ENCODE measurements at regions not wholly inside any gene's neighbourhood (a gene's known extent, or its start where the extent isn't known, plus 50 kb on each side); places are given as distances from the start of the nearest gene placed in this dataset.
"Not testable (repeated sequence)": the region's sequence is repeated elsewhere in the genome, so short reads cannot be mapped to it uniquely, and the experiment has no call there.

DNA sequence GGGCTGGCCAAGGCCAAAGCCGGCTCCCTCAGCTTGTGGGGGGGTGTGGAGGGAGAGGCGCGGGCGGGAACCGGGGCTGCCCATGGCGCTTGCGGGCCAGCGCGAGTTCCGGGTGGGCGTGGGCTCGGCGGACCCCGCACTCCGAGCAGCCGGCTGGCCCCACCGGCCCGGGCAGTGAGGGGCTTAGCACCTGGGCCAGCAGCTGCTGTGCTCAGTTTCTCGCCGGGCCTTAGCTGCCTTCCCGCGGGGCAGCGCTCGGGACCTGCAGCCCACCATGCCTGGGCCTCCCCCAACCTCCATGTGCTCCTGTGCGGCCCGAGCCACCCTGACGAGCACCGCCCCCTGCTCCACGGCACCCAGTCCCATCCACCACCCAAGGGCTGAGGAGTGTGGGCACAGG lies 150.7 kb upstream of the LRIG1 start:
- H3K14ac ChIP-seq (ENCODE audit: insufficient read length); POLR2A ChIA-PET (ENCODE audit: partially characterized antibody): not testable (repeated sequence)
- CTCF ChIA-PET (ENCODE audit: partially characterized antibody): interaction anchor here (1.4 to 1.6 kb wide), 2 partner anchors 13 to 21 kb away, joined by 3 to 6 read pairs; no protein-coding TSS in a partner anchor

DNA sequence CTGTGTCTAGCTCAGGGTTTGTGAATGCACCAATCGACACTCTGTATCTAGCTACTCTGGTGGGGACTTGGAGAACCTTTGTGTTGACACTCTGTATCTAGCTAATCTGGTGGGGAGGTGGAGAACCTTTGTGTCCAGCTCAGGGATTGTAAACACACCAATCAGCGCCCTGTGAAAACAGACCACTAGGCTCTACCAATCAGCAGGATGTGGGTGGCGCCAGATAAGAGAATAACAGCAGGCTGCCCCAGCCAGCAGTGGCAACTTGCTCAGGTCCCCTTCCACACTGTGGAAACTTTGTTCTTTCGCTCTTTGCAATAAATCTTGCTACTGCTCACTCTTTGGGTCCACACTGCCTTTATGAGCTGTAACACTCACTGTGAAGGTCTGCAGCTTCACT lies 151.3 kb upstream of the LRIG1 start:
- WGBS, 2 experiments (ENCODE audit: extremely low coverage in 1 of 2, insufficient coverage in 1 of 2, insufficient read length in 1 of 2, insufficient replicate concordance in 2 of 2, low coverage in 1 of 2, low lambda C conversion rate in 2 of 2, missing lambda C conversion rate in 1 of 2): 90% methylated on average over 4 of the region's 4 CpGs; no CpG with 5 or more reads in 1 of the 2 experiments
- H2BK20ac ChIP-seq (ENCODE audit: low read length): not testable (repeated sequence)

More for the DNA sequence above, 150.7 kb upstream of the LRIG1 start:
- not testable (repeated sequence) for DNase-seq (ENCODE audit: low read depth in 1 of 2, low spot score in 2 of 2); H3K9ac ChIP-seq (replicated peaks in 1 of 4; ENCODE audit: extremely low read depth in 1 of 4, low read depth in 3 of 4, low read length in 3 of 4); H4K5ac ChIP-seq (ENCODE audit: insufficient read length, low read depth, low read length); FAIRE-seq; H2BK12ac ChIP-seq (ENCODE audit: low read depth, low read length); H4K8ac ChIP-seq (ENCODE audit: extremely low read depth, insufficient read depth, low read length); H4K20me1 ChIP-seq (replicated peaks in 1 of 2; ENCODE audit: control insufficient read depth in 1 of 2, insufficient read depth in 2 of 2, low read length in 2 of 2); H2BK5ac ChIP-seq (ENCODE audit: low read depth, low read length); H2BK20ac ChIP-seq (ENCODE audit: low read length); H3K79me1 ChIP-seq (ENCODE audit: low read depth, low read length); H3K4ac ChIP-seq (replicated peaks; ENCODE audit: insufficient read length, low read depth, low read length); H3K4me3 ChIP-seq (ENCODE audit: extremely low read depth in 1 of 4, insufficient read depth in 2 of 4, low read depth in 3 of 4, low read length in 4 of 4); H4K91ac ChIP-seq (replicated peaks; ENCODE audit: insufficient read length, low read length); H3K4me2 ChIP-seq (ENCODE audit: insufficient read depth in 1 of 2, low read depth in 2 of 2, low read length in 2 of 2); H2AFZ ChIP-seq (ENCODE audit: low read length); H2AK5ac ChIP-seq (ENCODE audit: low read depth, low read length); H3K27ac ChIP-seq (ENCODE audit: low read depth, low read length); H3K18ac ChIP-seq (ENCODE audit: extremely low read depth, low read length); H3K36me3 ChIP-seq (ENCODE audit: control insufficient read depth in 2 of 4, insufficient read depth in 4 of 4, low read length in 3 of 4); H3K9me3 ChIP-seq (ENCODE audit: insufficient read depth in 2 of 2, low read depth in 1 of 2, low read length in 1 of 2); H3K4me1 ChIP-seq (replicated peaks in 1 of 4; ENCODE audit: control insufficient read depth in 3 of 4, insufficient read depth in 4 of 4, low read length in 3 of 4); H3K23me2 ChIP-seq (ENCODE audit: low read depth, low read length); H3K23ac ChIP-seq (ENCODE audit: insufficient read length); H3K56ac ChIP-seq (replicated peaks; ENCODE audit: insufficient read length, low read depth, low read length); H2BK15ac ChIP-seq (ENCODE audit: low read length); H2BK120ac ChIP-seq (replicated peaks; ENCODE audit: low read depth, low read length); H3K79me2 ChIP-seq (ENCODE audit: control insufficient read depth in 1 of 2, insufficient read depth in 2 of 2, low read length in 2 of 2); H3K27me3 ChIP-seq (replicated peaks in 1 of 4; ENCODE audit: control insufficient read depth in 3 of 4, extremely low read depth in 1 of 4, insufficient read depth in 3 of 4, low read length in 3 of 4)
- 88% methylated on average over 15 of the region's 29 CpGs; no CpG with 5 or more reads in 1 of the 2 experiments for WGBS, 2 experiments (ENCODE audit: extremely low coverage in 1 of 2, insufficient coverage in 1 of 2, insufficient read length in 1 of 2, insufficient replicate concordance in 2 of 2, low coverage in 1 of 2, low lambda C conversion rate in 2 of 2, missing lambda C conversion rate in 1 of 2)

More for the DNA sequence above, 151.3 kb upstream of the LRIG1 start:
- H4K8ac ChIP-seq (ENCODE audit: extremely low read depth, insufficient read depth, low read length); H2BK5ac ChIP-seq (ENCODE audit: low read depth, low read length); H3K4me2 ChIP-seq (ENCODE audit: insufficient read depth in 1 of 2, low read depth in 2 of 2, low read length in 2 of 2); FAIRE-seq; POLR2A ChIA-PET (ENCODE audit: partially characterized antibody); H3K4ac ChIP-seq (replicated peaks; ENCODE audit: insufficient read length, low read depth, low read length); H3K4me3 ChIP-seq (ENCODE audit: extremely low read depth in 1 of 4, insufficient read depth in 2 of 4, low read depth in 3 of 4, low read length in 4 of 4); H4K5ac ChIP-seq (ENCODE audit: insufficient read length, low read depth, low read length); H3K18ac ChIP-seq (ENCODE audit: extremely low read depth, low read length); H4K20me1 ChIP-seq (replicated peaks in 1 of 2; ENCODE audit: control insufficient read depth in 1 of 2, insufficient read depth in 2 of 2, low read length in 2 of 2); H3K14ac ChIP-seq (ENCODE audit: insufficient read length); H3K56ac ChIP-seq (replicated peaks; ENCODE audit: insufficient read length, low read depth, low read length); H3K23me2 ChIP-seq (ENCODE audit: low read depth, low read length); H4K91ac ChIP-seq (replicated peaks; ENCODE audit: insufficient read length, low read length); H3K9ac ChIP-seq (replicated peaks in 1 of 4; ENCODE audit: extremely low read depth in 1 of 4, low read depth in 3 of 4, low read length in 3 of 4); H2BK12ac ChIP-seq (ENCODE audit: low read depth, low read length); H3K27ac ChIP-seq (ENCODE audit: low read depth, low read length); H3K27me3 ChIP-seq (replicated peaks in 1 of 4; ENCODE audit: control insufficient read depth in 3 of 4, extremely low read depth in 1 of 4, insufficient read depth in 3 of 4, low read length in 3 of 4); H3K4me1 ChIP-seq (replicated peaks in 1 of 4; ENCODE audit: control insufficient read depth in 3 of 4, insufficient read depth in 4 of 4, low read length in 3 of 4); H2BK15ac ChIP-seq (ENCODE audit: low read length); H2AK5ac ChIP-seq (ENCODE audit: low read depth, low read length); H3K36me3 ChIP-seq (ENCODE audit: control insufficient read depth in 2 of 4, insufficient read depth in 4 of 4, low read length in 3 of 4); DNase-seq (ENCODE audit: low read depth in 1 of 2, low spot score in 2 of 2); H3K79me2 ChIP-seq (ENCODE audit: control insufficient read depth in 1 of 2, insufficient read depth in 2 of 2, low read length in 2 of 2); H2AFZ ChIP-seq (ENCODE audit: low read length); H3K9me3 ChIP-seq (ENCODE audit: insufficient read depth in 2 of 2, low read depth in 1 of 2, low read length in 1 of 2); H2BK120ac ChIP-seq (replicated peaks; ENCODE audit: low read depth, low read length); H3K23ac ChIP-seq (ENCODE audit: insufficient read length); H3K79me1 ChIP-seq (ENCODE audit: low read depth, low read length): not testable (repeated sequence)
- CTCF ChIA-PET (ENCODE audit: partially characterized antibody): interaction anchor here (0.6 to 1.6 kb wide), 3 partner anchors 14 to 109 kb away, joined by 3 to 6 read pairs (median 3); no protein-coding TSS in a partner anchor

Data from H1 (cell line).